ENCODE measurements at regions not wholly inside any gene's neighbourhood (a gene's known extent, or its start where the extent isn't known, plus 50 kb on each side); places are given as distances from the start of the nearest gene placed in this dataset.

GRCh38 chr20:57013741-57014140, 252.7 kb downstream of the BMP7 start:
- no peaks in the 10 kb centered on the region for H3K4me1 Mint-ChIP-seq
- H3K27ac Mint-ChIP-seq: no peak overlapping the region
- DNase-seq (no peak), ATAC-seq (no peak)
- H3K36me3 Mint-ChIP-seq (ENCODE audit: low read depth): no peaks in the 10 kb centered on the region
- H3K4me3 Mint-ChIP-seq: no peak overlapping the region
- no peaks in the 10 kb centered on the region for H3K9me3 ChIP-seq (ENCODE audit: control insufficient read depth, low read length, poor library complexity, severe bottlenecking)
- H3K27me3 Mint-ChIP-seq: peaks cover 51% of the 10 kb centered on the region

DNA sequence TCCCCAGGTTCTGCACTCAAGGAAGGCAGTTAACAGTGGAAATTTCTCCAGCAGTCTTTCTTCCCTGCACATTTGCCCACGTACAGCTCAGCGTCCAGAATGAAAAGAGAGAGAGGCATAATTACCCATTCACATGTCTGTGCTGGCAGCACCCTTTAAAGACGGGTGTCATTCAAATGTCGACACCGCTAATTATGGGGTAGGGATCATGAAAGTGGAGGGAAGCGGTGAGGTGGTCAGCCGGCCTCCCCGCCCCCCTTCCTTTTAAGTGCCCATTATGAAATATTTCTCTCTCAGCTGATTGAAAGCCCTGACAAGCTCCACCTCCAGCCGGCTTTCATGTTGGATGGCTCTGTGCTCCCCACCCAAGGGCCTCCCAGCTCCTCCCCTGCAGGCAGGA, 246.1 kb downstream of the BMP7 start:
- Mint-ChIP-seq H3K27me3 (peaks cover 42% of the 10 kb centered on the region), H3K4me1 (no peaks in the 10 kb centered on the region), H3K4me3 (no peak overlapping the region), H3K27ac (no peak overlapping the region), H3K36me3 (ENCODE audit: low read depth) (no peaks in the 10 kb centered on the region)
- H3K9me3 ChIP-seq (ENCODE audit: control insufficient read depth, low read length, poor library complexity, severe bottlenecking): no peaks in the 10 kb centered on the region
- DNase-seq (no peak), ATAC-seq (no peak)

GRCh38 chr20:57022306-57022705, 244.1 kb downstream of the BMP7 start:
- Mint-ChIP-seq H3K4me3 (no peak overlapping the region), H3K27me3 (peaks cover 39% of the 10 kb centered on the region), H3K36me3 (ENCODE audit: low read depth) (no peaks in the 10 kb centered on the region), H3K4me1 (no peaks in the 10 kb centered on the region), H3K27ac (no peak overlapping the region)
- ATAC-seq (no peak), DNase-seq (no peak)
- H3K9me3 ChIP-seq (ENCODE audit: control insufficient read depth, low read length, poor library complexity, severe bottlenecking): no peaks in the 10 kb centered on the region

GRCh38 chr20:57023007-57023406, 243.4 kb downstream of the BMP7 start:
- no peak overlapping the region for H3K4me3 Mint-ChIP-seq
- no peak overlapping the region for H3K27ac Mint-ChIP-seq
- H3K4me1 Mint-ChIP-seq: no peaks in the 10 kb centered on the region
- no peaks in the 10 kb centered on the region for H3K9me3 ChIP-seq (ENCODE audit: control insufficient read depth, low read length, poor library complexity, severe bottlenecking)
- ATAC-seq (no peak), DNase-seq (no peak)
- no peaks in the 10 kb centered on the region for H3K36me3 Mint-ChIP-seq (ENCODE audit: low read depth)
- peaks cover 39% of the 10 kb centered on the region for H3K27me3 Mint-ChIP-seq

- Mint-ChIP-seq H3K27me3 (peaks cover 32% of the 10 kb centered on the region), H3K27ac (no peak overlapping the region), H3K36me3 (ENCODE audit: low read depth) (no peaks in the 10 kb centered on the region), H3K4me3 (no peak overlapping the region), H3K4me1 (no peaks in the 10 kb centered on the region)
- no peaks in the 10 kb centered on the region for H3K9me3 ChIP-seq (ENCODE audit: control insufficient read depth, low read length, poor library complexity, severe bottlenecking)
- DNase-seq (no peak), ATAC-seq (no peak)
These were observed 242.4 kb downstream of the BMP7 start for GRCh38 chr20:57023997-57024396.

- DNase-seq: no peak
These were observed 241.6 kb downstream of the BMP7 start for GRCh38 chr20:57024849-57025248.

GRCh38 chr20:57025261-57025660, 241.2 kb downstream of the BMP7 start:
- Mint-ChIP-seq H3K27me3 (peaks cover 36% of the 10 kb centered on the region), H3K4me3 (no peak overlapping the region), H3K27ac (no peak overlapping the region), H3K36me3 (ENCODE audit: low read depth) (no peaks in the 10 kb centered on the region), H3K4me1 (no peaks in the 10 kb centered on the region)
- no peak for DNase-seq
- no peak for ATAC-seq
- H3K9me3 ChIP-seq (ENCODE audit: control insufficient read depth, low read length, poor library complexity, severe bottlenecking): no peaks in the 10 kb centered on the region

More at GRCh38 chr20:57024849-57025248, 241.6 kb downstream of the BMP7 start:
- Mint-ChIP-seq H3K4me3 (no peak overlapping the region), H3K4me1 (no peaks in the 10 kb centered on the region), H3K27me3 (peaks cover 39% of the 10 kb centered on the region), H3K36me3 (ENCODE audit: low read depth) (no peaks in the 10 kb centered on the region), H3K27ac (no peak overlapping the region)
- no peaks in the 10 kb centered on the region for H3K9me3 ChIP-seq (ENCODE audit: control insufficient read depth, low read length, poor library complexity, severe bottlenecking)
- no peak for ATAC-seq

GRCh38 chr20:57025666-57026224, 240.7 kb downstream of the BMP7 start:
- no peak overlapping the region for H3K4me3 Mint-ChIP-seq
- DNase-seq (no peak), ATAC-seq (no peak)
- H3K27me3 Mint-ChIP-seq: peaks cover 31% of the 10 kb centered on the region
- H3K27ac Mint-ChIP-seq: no peak overlapping the region
- no peaks in the 10 kb centered on the region for H3K9me3 ChIP-seq (ENCODE audit: control insufficient read depth, low read length, poor library complexity, severe bottlenecking)
- no peaks in the 10 kb centered on the region for H3K4me1 Mint-ChIP-seq
- no peaks in the 10 kb centered on the region for H3K36me3 Mint-ChIP-seq (ENCODE audit: low read depth)

DNA sequence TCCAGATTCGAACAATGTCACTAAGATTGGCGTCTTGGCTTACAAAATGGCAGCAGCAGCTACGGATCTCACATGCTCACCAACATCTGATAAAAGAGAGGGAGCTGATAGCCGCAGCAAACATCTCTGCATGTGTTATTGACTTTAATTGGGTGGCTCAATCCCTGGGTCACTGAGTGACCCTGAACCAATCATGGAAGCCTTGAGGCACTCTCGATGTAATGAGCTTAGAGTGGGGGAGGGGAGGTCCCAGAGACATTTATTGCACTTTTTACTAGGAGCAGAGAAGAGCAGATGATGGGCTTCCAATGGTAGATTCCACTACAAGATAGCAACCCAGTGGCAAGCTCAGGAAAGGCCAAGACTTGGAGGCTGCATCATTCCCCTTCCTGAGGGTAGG, 238.7 kb downstream of the BMP7 start:
- no peaks in the 10 kb centered on the region for H3K36me3 Mint-ChIP-seq (ENCODE audit: low read depth)
- H3K27me3 Mint-ChIP-seq: peaks cover 13% of the 10 kb centered on the region
- DNase-seq: no peak
- no peak for ATAC-seq
- H3K4me3 Mint-ChIP-seq: no peak overlapping the region
- no peaks in the 10 kb centered on the region for H3K9me3 ChIP-seq (ENCODE audit: control insufficient read depth, low read length, poor library complexity, severe bottlenecking)
- no peak overlapping the region for H3K27ac Mint-ChIP-seq
- no peaks in the 10 kb centered on the region for H3K4me1 Mint-ChIP-seq

DNA sequence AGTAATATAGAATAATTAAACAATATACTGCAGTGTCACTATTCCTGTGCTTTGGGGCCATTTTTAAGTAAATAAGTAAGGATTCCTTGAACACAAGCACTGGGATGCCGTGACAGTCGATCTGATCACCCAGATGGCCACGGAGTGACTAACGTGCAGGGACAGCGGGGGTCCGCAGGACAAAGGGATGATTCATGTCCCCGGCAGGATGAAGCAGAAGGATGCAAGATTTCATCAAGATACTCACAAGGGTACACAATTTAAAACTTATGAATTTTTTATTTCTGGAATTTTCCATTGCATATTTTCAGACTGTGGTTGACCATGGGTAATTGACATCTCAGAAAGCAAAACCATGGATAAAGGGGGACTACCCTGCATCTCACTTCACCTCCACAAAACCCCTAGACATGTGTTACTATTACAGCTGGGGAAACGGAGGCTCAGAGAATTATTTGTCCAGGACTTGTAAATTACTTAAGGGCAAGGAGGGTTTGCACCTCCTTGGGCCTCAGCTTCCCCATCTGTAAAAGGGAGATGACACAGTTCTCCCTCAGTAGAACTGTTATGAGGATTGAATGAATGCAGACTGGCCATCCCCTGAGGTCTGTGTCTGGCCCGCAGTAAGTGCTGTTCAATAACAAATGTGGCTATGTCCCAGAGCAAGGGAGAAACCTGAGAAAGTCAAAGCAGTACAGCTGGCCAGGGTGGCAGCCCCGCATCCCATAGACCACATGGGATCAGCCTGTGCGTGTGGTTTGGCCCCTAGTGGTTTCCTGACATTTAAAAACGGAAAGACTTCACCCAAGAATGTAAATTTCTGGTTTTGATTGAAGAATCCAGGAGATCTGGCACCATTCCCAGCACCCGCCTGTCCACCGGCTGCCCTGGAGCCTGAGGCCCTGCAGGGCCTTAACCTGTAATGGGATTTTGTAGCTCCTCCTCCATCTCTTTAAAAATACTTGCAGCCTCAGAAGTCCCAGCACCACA, 235.5 kb downstream of the BMP7 start:
- H3K4me1 Mint-ChIP-seq: no peaks in the 10 kb centered on the region
- H3K27me3 Mint-ChIP-seq: peaks cover 11% of the 10 kb centered on the region
- no peaks in the 10 kb centered on the region for H3K9me3 ChIP-seq (ENCODE audit: control insufficient read depth, low read length, poor library complexity, severe bottlenecking)
- DNase-seq (no peak), ATAC-seq (no peak)
- no peaks in the 10 kb centered on the region for H3K36me3 Mint-ChIP-seq (ENCODE audit: low read depth)
- H3K4me3 Mint-ChIP-seq: no peak overlapping the region
- no peak overlapping the region for H3K27ac Mint-ChIP-seq

- no peaks in the 10 kb centered on the region for H3K9me3 ChIP-seq (ENCODE audit: control insufficient read depth, low read length, poor library complexity, severe bottlenecking)
- H3K4me1 Mint-ChIP-seq: no peaks in the 10 kb centered on the region
- DNase-seq (no peak), ATAC-seq (no peak)
- H3K27me3 Mint-ChIP-seq: peaks cover 17% of the 10 kb centered on the region
- H3K4me3 Mint-ChIP-seq: no peak overlapping the region
- H3K36me3 Mint-ChIP-seq (ENCODE audit: low read depth): no peaks in the 10 kb centered on the region
- no peak overlapping the region for H3K27ac Mint-ChIP-seq
These were observed 234.5 kb downstream of the BMP7 start for GRCh38 chr20:57031867-57032355.

DNA sequence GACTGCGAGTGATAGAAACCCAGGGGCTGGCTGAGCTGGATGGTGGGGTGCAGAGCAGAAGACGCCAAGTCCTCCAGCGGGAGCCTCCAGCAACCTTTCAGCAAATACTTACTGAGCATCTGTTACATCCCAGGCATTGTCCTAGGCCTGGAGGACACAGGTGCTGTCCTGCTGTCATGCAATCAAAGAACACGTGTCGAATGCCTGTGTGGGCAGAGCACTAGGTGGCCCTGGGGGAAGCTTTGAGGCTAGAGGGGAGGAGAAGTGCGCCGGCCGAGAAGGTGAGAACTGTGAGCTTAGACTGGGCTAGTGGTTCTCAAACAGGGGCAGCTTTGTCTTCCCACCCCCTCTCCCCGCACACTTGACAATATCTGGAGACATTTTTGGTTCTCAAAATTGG, 233.6 kb downstream of the BMP7 start:
- Mint-ChIP-seq H3K27ac (no peak overlapping the region), H3K36me3 (ENCODE audit: low read depth) (no peaks in the 10 kb centered on the region), H3K4me1 (no peaks in the 10 kb centered on the region), H3K27me3 (peaks cover 17% of the 10 kb centered on the region), H3K4me3 (no peak overlapping the region)
- DNase-seq (no peak), ATAC-seq (no peak)
- no peaks in the 10 kb centered on the region for H3K9me3 ChIP-seq (ENCODE audit: control insufficient read depth, low read length, poor library complexity, severe bottlenecking)

GRCh38 chr20:57034001-57034400, 232.4 kb downstream of the BMP7 start:
- no peaks in the 10 kb centered on the region for H3K9me3 ChIP-seq (ENCODE audit: control insufficient read depth, low read length, poor library complexity, severe bottlenecking)
- no peak for DNase-seq
- no peak for ATAC-seq
- H3K27ac Mint-ChIP-seq: no peak overlapping the region
- H3K27me3 Mint-ChIP-seq: peaks cover 16% of the 10 kb centered on the region
- no peaks in the 10 kb centered on the region for H3K36me3 Mint-ChIP-seq (ENCODE audit: low read depth)
- H3K4me1 Mint-ChIP-seq: no peaks in the 10 kb centered on the region
- H3K4me3 Mint-ChIP-seq: no peak overlapping the region

Measured in T-helper 17 cell (primary cell).